C4-2B (cell line): ENCODE measurements at regions not wholly inside any gene's neighbourhood (a gene's known extent, or its start where the extent isn't known, plus 50 kb on each side); places are given as distances from the start of the nearest gene placed in this dataset.

ENCODE experiments used
- H3K27ac ChIP-seq: fragments of 450-650 bp; 2 replicates; pipeline ENCODE4 v1.5.1; 2017
- ZFX ChIP-seq: fragments of 450-650 bp; IDR thresholded peaks from 2 replicates; pipeline ENCODE4 v1.6.1; 2017
- TF ChIP-seq, protein P1 (sequence below): fragments of 450-650 bp; conservative IDR thresholded peaks from 2 replicates; pipeline ENCODE4 v1.5.1; 2017; ENCODE audit warnings: mild to moderate bottlenecking

DNA sequence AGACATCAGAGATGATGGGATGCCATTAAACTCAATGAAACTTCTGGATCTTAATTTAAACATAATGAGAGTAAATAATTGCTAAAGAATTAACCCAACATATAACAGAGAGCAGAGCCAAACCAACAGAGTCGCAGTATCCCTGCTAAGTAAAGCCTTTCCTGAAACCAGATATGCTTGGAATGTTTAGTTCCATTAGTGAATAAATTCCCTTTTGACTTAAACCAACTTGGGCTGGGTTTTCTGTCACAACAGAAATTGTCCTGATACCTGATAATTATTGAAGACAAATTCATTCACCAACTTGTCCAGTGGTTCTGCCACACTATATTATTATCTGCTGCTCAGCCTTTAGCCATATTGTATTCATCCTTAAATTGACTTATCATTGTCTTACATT is 286.7 kb downstream of the FZD1 start:
- H3K27ac ChIP-seq: no peak overlapping the region
- TF ChIP-seq, protein P1, sequence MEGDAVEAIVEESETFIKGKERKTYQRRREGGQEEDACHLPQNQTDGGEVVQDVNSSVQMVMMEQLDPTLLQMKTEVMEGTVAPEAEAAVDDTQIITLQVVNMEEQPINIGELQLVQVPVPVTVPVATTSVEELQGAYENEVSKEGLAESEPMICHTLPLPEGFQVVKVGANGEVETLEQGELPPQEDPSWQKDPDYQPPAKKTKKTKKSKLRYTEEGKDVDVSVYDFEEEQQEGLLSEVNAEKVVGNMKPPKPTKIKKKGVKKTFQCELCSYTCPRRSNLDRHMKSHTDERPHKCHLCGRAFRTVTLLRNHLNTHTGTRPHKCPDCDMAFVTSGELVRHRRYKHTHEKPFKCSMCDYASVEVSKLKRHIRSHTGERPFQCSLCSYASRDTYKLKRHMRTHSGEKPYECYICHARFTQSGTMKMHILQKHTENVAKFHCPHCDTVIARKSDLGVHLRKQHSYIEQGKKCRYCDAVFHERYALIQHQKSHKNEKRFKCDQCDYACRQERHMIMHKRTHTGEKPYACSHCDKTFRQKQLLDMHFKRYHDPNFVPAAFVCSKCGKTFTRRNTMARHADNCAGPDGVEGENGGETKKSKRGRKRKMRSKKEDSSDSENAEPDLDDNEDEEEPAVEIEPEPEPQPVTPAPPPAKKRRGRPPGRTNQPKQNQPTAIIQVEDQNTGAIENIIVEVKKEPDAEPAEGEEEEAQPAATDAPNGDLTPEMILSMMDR: no peak
- no peak for TF ChIP-seq ZFX

DNA sequence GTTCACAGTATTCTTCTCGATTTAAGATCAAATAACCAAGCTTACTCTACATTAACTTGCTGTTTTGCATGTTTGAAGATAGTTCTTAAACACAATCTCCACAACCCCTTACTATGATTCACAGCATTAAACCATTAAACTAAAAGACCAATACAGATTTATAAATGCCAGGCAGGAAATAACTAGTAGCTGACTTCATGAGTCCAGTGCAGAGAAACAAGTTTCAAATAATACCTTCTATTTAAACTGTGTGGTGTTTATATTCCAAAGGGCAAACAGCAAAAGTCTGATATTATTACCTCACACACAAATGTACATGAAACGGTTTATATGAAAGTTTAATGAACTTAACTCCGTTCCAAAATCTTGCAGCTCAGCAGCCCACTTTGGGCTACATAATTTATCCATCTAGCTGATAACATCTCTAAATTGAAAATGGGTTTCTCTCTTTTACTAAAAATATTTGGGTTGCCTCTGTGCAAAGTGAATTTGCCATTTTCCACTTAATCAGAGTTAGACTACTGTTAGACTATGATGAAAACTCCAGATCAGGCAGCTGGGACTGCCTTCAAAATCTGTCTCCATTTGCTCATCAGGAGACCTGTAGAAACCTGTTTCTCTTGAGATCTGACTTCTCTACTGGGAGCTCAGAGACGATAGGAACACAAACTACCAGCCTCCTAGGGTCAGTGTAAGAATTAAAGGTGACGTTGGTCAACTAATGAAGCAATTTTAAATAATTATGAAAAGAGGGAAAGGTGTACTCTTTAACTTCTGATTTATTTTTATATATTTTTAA is 287.3 kb downstream of the FZD1 start:
- no peak for TF ChIP-seq ZFX
- no peak overlapping the region for H3K27ac ChIP-seq

DNA sequence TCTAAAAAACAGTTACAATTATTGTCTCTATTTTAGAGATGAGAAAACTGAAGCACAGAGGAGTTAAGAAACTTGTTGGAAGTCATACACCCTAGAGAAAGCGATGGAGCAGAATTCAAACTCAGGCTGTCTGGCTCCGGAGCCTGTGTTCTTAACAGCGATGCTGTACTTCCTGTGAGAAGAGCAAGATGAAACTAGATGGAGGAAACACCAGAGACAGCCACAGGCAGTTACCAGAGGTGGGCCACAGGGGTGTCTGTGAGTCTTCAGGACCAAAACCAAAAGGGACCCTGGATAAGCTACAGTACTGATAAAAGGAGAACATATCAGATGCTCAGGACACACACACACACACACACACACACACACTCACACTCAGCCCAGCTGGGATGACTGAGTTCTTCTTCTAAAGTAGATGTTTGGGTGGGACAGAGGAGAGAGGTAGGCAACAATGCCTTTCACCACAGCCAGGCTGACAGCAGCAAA is 289.2 kb downstream of the FZD1 start:
- TF ChIP-seq ZFX: no peak
- TF ChIP-seq, protein P1: no peak
- H3K27ac ChIP-seq: no peak overlapping the region

DNA sequence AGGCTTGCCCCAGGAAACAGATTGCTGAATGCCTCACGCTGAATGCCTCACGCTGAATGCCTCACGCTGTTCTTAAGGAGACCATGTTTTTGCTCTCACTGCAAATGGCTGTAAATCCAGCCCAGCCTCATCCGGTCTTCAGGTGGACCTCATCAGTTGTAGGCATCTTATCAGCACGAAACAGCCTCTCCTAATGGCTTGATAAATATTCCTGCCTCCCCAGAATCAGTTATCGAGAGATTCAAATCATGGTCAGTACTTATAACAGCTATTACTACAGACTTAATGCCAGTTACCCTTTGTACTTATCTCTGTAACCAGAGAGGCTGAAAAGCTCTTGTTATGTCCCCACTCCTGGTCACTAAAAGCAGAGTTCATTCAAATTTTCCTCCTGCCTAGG is 290.6 kb downstream of the FZD1 start:
- TF ChIP-seq ZFX: no peak
- TF ChIP-seq, protein P1: no peak
- no peak overlapping the region for H3K27ac ChIP-seq

DNA sequence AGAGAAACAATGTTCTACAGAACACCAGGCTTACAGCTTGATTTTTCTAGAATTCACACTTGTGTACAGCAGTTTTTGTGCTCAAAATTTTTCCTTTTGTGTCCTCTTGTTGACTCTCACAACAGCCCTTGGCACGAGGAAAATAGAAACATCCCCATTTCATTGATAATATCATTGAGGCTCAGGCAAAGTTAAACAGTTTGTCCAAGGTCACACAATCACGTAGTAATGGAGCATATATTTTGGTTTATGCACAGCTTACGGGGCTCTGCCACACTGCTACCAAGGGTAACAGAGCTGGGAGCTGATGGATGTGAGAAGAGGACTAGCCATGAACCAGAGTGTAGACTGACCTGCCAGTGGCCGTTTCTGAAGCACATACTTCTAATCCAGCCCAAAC is 292.0 kb downstream of the FZD1 start:
- no peak overlapping the region for H3K27ac ChIP-seq
- TF ChIP-seq, protein P1: no peak
- no peak for TF ChIP-seq ZFX

DNA sequence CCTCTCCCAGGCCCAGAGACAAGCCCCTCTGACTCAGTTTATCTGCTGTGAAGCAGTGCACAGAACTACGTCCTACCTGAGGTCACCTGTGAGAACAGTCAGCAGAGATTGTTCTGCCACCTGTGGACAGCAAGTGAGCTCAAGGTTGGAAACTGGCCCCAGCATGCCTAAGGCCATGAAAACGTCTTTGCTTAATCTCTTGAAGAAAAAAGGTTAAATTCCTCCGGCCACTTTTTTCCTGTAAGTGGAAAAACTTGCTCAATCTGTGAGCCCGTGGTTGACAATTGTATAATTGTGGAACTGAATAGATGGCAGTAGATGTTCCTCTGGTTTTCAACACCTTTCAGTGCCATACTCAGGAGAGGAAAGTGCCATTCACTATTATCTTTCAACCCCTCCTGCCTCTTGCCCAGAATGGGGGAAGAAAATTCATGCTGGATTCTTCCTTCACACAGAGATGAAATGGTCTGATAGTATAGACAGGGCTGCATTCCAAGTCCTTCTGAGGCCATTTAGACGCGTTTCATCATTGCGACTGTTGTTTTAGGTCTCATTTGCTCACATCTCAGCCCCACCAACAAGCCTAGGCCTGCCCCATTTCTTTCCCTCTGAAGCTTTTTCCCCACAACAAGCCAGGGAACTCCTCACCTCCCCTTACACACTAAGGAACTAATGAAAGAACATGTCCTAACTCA is 292.9 kb downstream of the FZD1 start:
- TF ChIP-seq, protein P1: no peak
- TF ChIP-seq ZFX: no peak
- H3K27ac ChIP-seq: no peak overlapping the region

DNA sequence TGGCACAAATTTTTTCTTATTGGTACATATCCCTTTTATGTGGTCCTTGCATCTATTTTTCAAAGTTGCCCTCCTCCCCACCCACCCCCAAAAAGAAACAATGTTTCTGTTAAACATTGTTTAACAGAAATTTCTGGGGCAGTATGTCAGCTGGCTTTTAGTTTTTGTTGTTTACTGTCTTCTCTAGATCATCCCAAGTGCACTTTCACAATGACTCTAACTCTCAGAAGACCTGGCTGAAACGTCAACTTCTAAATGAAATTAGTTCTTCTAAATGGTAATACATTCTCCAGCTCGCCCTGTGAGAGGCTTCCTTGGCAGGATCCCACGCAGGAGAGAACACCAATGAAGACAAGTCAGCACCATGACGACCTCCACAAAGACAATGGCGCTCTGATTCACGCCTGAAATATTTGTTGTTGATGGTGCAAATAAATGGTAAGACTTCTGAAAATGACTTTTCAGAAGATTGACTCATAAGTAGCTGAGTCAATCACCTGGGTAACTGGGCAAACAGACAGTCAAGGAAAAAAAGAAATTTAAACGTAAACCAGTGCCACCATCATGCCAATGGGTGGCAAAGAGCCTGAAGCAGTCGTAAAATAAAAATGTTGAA is 293.7 kb downstream of the FZD1 start:
- no peak overlapping the region for H3K27ac ChIP-seq
- TF ChIP-seq ZFX: no peak
- TF ChIP-seq, protein P1: no peak
